Bronchial epithelial cell (primary cell): ENCODE measurements at regions not wholly inside any gene's neighbourhood (a gene's known extent, or its start where the extent isn't known, plus 50 kb on each side); places are given as distances from the start of the nearest gene placed in this dataset.

Experiments
- DNase-seq: peaks from one replicate; pipeline ENCODE4 v3.0.0-alpha.2; 2010; ENCODE audit warnings: low read depth
- FAIRE-seq: peaks from 2 replicates; lab custom pipeline; 2011; peaks lifted over from hg19 to GRCh38; lab: Jason Lieb, UNC
- H3K27me3 ChIP-seq: 2 replicates; pipeline ENCODE4 v1.5.1; 2011; ENCODE audit warnings: low read length; ENCODE audit not compliant: control insufficient read depth, insufficient read depth
- H3K36me3 ChIP-seq: 2 replicates; pipeline ENCODE4 v1.5.1; 2011; ENCODE audit warnings: low read length; ENCODE audit not compliant: control insufficient read depth, insufficient read depth
- H3K4me3 ChIP-seq: 2 replicates; pipeline ENCODE4 v1.5.1; 2011; ENCODE audit warnings: mild to moderate bottlenecking, low read depth, low read length, control low read depth
- TF ChIP-seq, protein P1 (sequence below): IDR thresholded peaks from 2 replicates; pipeline ENCODE4 v1.5.1; 2011; ENCODE audit warnings: mild to moderate bottlenecking, moderate library complexity, low read length, control low read depth, inconsistent platforms; ENCODE audit not compliant: insufficient read depth, severe bottlenecking

DNA sequence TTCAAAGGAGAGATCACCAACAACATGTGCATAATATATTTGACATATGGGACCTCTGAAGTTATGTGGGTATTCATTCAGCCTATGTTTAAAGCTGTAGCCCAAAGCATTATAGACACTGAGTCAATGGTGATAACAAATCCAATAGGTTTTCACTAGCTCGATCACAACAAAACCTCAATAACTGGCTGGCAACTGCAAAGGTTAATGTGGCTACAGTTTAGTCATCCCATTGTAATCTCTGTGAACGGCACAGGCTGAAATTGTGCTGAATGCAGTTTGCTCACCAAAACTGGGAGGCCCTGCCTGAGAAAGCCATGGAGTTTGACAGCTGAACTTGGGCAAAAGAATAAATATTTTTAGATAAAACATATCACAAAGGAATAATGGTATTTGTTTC is 152.4 kb upstream of the ADO start:
- FAIRE-seq (no peak), DNase-seq (peak; percentile 19)
- no peaks in the 10 kb centered on the region for H3K36me3 ChIP-seq
- TF ChIP-seq, protein P1, sequence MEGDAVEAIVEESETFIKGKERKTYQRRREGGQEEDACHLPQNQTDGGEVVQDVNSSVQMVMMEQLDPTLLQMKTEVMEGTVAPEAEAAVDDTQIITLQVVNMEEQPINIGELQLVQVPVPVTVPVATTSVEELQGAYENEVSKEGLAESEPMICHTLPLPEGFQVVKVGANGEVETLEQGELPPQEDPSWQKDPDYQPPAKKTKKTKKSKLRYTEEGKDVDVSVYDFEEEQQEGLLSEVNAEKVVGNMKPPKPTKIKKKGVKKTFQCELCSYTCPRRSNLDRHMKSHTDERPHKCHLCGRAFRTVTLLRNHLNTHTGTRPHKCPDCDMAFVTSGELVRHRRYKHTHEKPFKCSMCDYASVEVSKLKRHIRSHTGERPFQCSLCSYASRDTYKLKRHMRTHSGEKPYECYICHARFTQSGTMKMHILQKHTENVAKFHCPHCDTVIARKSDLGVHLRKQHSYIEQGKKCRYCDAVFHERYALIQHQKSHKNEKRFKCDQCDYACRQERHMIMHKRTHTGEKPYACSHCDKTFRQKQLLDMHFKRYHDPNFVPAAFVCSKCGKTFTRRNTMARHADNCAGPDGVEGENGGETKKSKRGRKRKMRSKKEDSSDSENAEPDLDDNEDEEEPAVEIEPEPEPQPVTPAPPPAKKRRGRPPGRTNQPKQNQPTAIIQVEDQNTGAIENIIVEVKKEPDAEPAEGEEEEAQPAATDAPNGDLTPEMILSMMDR = no peak
- no peaks in the 10 kb centered on the region for H3K27me3 ChIP-seq
- no peak overlapping the region for H3K4me3 ChIP-seq

DNA sequence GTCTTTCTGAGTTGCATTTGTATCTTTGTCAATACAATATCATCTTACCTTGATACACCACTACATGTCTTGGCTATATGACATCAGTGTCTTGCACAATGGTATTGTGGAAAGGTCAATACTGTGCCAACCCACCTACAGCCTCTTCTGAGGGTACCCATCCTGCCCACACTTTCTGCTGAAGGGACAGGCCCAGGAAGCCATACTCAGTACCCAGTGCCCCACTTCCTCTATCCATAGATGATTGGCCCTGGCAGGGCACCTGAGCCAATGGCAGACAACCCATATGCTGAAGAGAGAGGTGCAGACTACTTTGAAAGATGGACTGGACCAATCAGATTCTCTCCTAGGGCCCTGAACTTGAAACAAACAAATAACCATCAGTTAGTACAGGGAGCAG is 152.0 kb upstream of the ADO start:
- TF ChIP-seq, protein P1 = no peak
- FAIRE-seq (no peak), DNase-seq (no peak)
- H3K4me3 ChIP-seq = no peak overlapping the region
- no peaks in the 10 kb centered on the region for H3K27me3 ChIP-seq
- no peaks in the 10 kb centered on the region for H3K36me3 ChIP-seq

DNA sequence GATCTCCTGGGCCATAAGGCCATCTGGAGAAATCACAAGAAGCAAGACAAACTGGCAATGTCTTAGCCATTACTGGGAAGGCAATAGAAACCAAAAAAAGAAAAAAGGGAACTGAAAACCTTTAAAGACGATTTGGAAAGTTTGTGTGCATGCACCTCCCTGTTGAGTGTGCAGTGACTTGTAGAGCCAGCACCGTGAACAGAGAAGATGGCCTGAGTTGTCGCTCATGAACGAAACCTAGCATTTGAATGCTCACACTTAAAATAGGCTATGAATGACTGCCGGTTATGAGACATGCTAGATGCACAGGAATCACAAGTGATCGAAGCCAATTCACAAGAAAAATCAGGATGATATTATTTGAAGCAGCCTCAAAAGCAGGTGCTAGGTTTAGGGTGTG is 151.3 kb upstream of the ADO start:
- H3K27me3 ChIP-seq = no peaks in the 10 kb centered on the region
- H3K4me3 ChIP-seq = no peak overlapping the region
- FAIRE-seq (no peak), DNase-seq (no peak)
- TF ChIP-seq, protein P1 = no peak
- H3K36me3 ChIP-seq = no peaks in the 10 kb centered on the region

DNA sequence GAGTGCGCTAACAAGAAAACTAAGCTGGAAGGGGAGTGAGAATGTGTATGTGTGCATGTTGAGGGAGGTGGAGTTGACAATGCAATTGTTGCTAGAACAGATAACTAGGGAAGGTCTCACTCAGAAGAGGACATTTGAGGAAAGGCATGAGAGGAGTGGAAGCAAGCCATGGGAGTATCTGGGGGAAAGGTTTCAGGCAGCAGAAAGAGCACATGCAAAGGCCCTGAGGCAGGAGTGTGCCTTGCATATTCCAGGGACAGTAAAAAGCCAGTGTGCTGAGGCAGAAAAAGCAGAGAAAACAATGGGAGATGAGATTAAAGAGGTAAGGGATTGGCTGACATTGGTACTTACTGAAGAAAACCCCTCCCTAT is 149.6 kb upstream of the ADO start:
- H3K27me3 ChIP-seq = no peaks in the 10 kb centered on the region
- no peak overlapping the region for H3K4me3 ChIP-seq
- H3K36me3 ChIP-seq = no peaks in the 10 kb centered on the region
- no peak for FAIRE-seq
- DNase-seq = no peak
- TF ChIP-seq, protein P1 = no peak

DNA sequence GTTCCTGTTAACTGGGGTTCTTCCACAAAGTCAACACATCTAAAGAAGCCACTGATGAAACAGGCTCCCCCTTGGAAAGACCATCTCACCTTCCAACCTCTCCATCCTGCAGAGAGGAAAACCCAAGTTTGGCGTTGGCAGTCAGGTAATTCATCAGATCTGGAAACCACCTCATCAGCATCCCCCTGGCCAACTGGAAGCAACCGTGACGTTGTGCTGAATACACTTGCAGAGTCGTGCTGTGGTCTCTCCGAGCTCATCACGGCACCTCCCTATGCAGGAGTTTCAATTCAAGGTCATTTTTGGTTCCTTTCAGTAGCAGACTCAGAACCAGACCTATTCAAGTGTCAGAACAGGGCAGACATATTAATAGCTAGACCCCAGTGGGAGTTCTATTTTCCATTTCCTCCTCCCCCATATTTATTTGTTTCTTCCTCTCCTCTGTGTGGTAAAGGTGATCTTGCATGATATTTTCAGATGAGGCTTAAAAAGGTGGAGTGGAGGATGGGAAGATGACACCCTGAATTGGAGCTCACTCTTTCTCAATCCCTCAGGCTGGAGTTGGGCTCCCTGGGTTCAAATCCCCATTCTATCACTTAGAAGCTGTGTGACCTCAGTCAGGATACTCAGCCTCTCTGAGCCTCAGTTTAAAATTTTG is 149.1 kb upstream of the ADO start:
- no peak for DNase-seq

More for the DNA sequence above, 149.1 kb upstream of the ADO start:
- TF ChIP-seq, protein P1 = no peak
- no peaks in the 10 kb centered on the region for H3K27me3 ChIP-seq
- peak; percentile 28 for FAIRE-seq
- H3K36me3 ChIP-seq = no peaks in the 10 kb centered on the region
- no peak overlapping the region for H3K4me3 ChIP-seq
